Prostate gland (tissue), 2 donors: ENCODE measurements at regions not wholly inside any gene's neighbourhood (a gene's known extent, or its start where the extent isn't known, plus 50 kb on each side); places are given as distances from the start of the nearest gene placed in this dataset.

ENCODE experiments used
- DNase-seq: peaks from one replicate; pipeline ENCODE4 v3.0.0-alpha.2; 2019; ENCODE audit warnings: low spot score
- H3K27ac ChIP-seq, 2 donors: fragments of 200-600 bp; sonication (generic); 2 replicates each; pipeline ENCODE4 v1.5.1; 2017 to 2019
- H3K27me3 ChIP-seq: fragments of 200-600 bp; sonication (generic); replicated peaks from 2 replicates; pipeline ENCODE4 v1.5.1; 2019; ENCODE audit not compliant: insufficient read depth
- H3K36me3 ChIP-seq, 2 donors: fragments of 200-600 bp; sonication (generic); 1 replicate in 1 of 2; 2 replicates in 1 of 2; pipeline versions ENCODE4 v1.5.1 to v1.8.1; 2017 to 2019
- H3K4me1 ChIP-seq: fragments of 200-600 bp; sonication (generic); replicated peaks from 2 replicates; pipeline ENCODE4 v1.5.1; 2019
- H3K4me3 ChIP-seq, 2 donors: fragments of 200-600 bp; sonication (generic); 2 replicates each; pipeline ENCODE4 v1.5.1; 2017 to 2019
- H3K9me3 ChIP-seq: fragments of 200-600 bp; sonication (generic); 2 replicates; pipeline ENCODE4 v1.5.1; 2017
- POLR2A ChIP-seq: fragments of 450-650 bp; IDR thresholded peaks from one replicate; pipeline ENCODE4 v1.6.1; 2016; ENCODE audit warnings: antibody characterized with exemption, mild to moderate bottlenecking
- POLR2AphosphoS5 ChIP-seq: sonication (generic); formaldehyde crosslinking; IDR thresholded peaks from one replicate; pipeline ENCODE4 v1.6.1; 2017; ENCODE audit warnings: antibody characterized with exemption
- WGBS: methylation state at CpG from one replicate; pipeline ENCODE4 v1.1.5; 2018; 5-methylcytosine and 5-hydroxymethylcytosine counted together
- intact Hi-C: fragments of 100-400 bp; cut with DNase I; formaldehyde crosslinking; loops from one replicate; pipeline ENCODE4 v1.14.2; 2022
- TF ChIP-seq, protein P1 (sequence below), 4 experiments: fragments of 200-600 bp in 2 of 4; fragments of 450-650 bp in 2 of 4; sonication (generic) in 2 of 4; IDR thresholded peaks; 1 replicate in 3 of 4; 2 replicates in 1 of 4; pipeline ENCODE4 v1.5.1; 2016 to 2019; ENCODE audit warnings: antibody characterized with exemption in 4 of 4, mild to moderate bottlenecking in 2 of 4, moderate library complexity in 2 of 4

- no peaks in the 10 kb centered on the region for H3K4me1 ChIP-seq
These were observed 411.1 kb upstream of the LRATD1 start for GRCh38 chr2:14221466-14221865.

DNA sequence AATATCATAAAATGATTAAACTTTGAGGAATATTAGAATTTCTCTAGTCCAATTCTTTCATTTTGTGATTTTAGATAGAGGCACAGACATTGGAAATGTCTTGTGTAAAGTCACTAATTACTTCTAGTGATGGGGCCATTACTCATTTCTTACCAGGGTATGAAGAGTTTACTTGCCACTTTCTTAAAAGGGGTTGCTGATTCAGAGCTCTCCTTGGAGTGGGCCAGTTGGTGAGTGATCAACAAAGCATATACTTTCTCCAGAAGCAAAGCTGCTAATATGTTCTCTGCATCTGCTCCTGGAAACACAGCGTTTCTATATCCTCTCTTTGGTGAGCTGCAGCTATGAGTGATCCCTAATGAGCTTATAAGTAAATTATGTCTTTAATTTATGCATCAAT, 408.9 kb upstream of the LRATD1 start:
- no peaks in the 10 kb centered on the region for H3K9me3 ChIP-seq
- H3K27me3 ChIP-seq: no peaks in the 10 kb centered on the region
- intact Hi-C loops: no loop called here
- H3K36me3 ChIP-seq: no peaks in the 10 kb centered on the region
- no peak overlapping the region for H3K4me3 ChIP-seq
- TF ChIP-seq, protein P1, sequence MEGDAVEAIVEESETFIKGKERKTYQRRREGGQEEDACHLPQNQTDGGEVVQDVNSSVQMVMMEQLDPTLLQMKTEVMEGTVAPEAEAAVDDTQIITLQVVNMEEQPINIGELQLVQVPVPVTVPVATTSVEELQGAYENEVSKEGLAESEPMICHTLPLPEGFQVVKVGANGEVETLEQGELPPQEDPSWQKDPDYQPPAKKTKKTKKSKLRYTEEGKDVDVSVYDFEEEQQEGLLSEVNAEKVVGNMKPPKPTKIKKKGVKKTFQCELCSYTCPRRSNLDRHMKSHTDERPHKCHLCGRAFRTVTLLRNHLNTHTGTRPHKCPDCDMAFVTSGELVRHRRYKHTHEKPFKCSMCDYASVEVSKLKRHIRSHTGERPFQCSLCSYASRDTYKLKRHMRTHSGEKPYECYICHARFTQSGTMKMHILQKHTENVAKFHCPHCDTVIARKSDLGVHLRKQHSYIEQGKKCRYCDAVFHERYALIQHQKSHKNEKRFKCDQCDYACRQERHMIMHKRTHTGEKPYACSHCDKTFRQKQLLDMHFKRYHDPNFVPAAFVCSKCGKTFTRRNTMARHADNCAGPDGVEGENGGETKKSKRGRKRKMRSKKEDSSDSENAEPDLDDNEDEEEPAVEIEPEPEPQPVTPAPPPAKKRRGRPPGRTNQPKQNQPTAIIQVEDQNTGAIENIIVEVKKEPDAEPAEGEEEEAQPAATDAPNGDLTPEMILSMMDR (IDR thresholded peaks at IDR 0.05): no peak
- no peak for TF ChIP-seq POLR2A
- no peaks in the 10 kb centered on the region for H3K4me1 ChIP-seq
- no peak overlapping the region for H3K27ac ChIP-seq
- whole genome bisulfite sequencing: 96% methylated on average over 1 of the region's 1 CpG
- no peak for DNase-seq

More at GRCh38 chr2:14221466-14221865, 411.1 kb upstream of the LRATD1 start:
- WGBS: 63% methylated on average over 4 of the region's 4 CpGs
- intact Hi-C loops: no loop called here
- Histone ChIP-seq H3K4me3 (no peak overlapping the region), H3K27ac (no peak overlapping the region), H3K27me3 (no peaks in the 10 kb centered on the region), H3K36me3 (no peaks in the 10 kb centered on the region), H3K9me3 (no peaks in the 10 kb centered on the region)
- DNase-seq: no peak
- TF ChIP-seq, protein P1 (IDR thresholded peaks at IDR 0.05): no peak
- TF ChIP-seq POLR2A (no peak), POLR2AphosphoS5 (no peak)

- H3K27me3 ChIP-seq: no peaks in the 10 kb centered on the region
- intact Hi-C loops: no loop called here
- H3K36me3 ChIP-seq: no peaks in the 10 kb centered on the region
- TF ChIP-seq POLR2AphosphoS5: no peak
- TF ChIP-seq, protein P1 (IDR thresholded peaks at IDR 0.05): no peak
- no peaks in the 10 kb centered on the region for H3K4me1 ChIP-seq
- H3K9me3 ChIP-seq: no peaks in the 10 kb centered on the region
- no peak for DNase-seq
- H3K27ac ChIP-seq: no peak overlapping the region
- 61% methylated on average over 1 of the region's 1 CpG for WGBS
- H3K4me3 ChIP-seq: no peak overlapping the region
These were observed 401.1 kb upstream of the LRATD1 start for GRCh38 chr2:14231391-14231898.

- Histone ChIP-seq H3K36me3 (no peaks in the 10 kb centered on the region), H3K27ac (no peak overlapping the region), H3K4me1 (no peaks in the 10 kb centered on the region), H3K4me3 (no peak overlapping the region), H3K9me3 (no peaks in the 10 kb centered on the region), H3K27me3 (no peaks in the 10 kb centered on the region)
- 87% methylated on average over 4 of the region's 4 CpGs for WGBS
- DNase-seq: no peak
- intact Hi-C loops: no loop called here
- no peak for TF ChIP-seq POLR2A
- TF ChIP-seq, protein P1 (IDR thresholded peaks at IDR 0.05): no peak
- TF ChIP-seq POLR2AphosphoS5: no peak
These were observed 400.3 kb upstream of the LRATD1 start for GRCh38 chr2:14232217-14232616.

- no peak overlapping the region for H3K27ac ChIP-seq
- H3K9me3 ChIP-seq: no peaks in the 10 kb centered on the region
- H3K4me1 ChIP-seq: no peaks in the 10 kb centered on the region
- intact Hi-C loops: no loop called here
- H3K27me3 ChIP-seq: no peaks in the 10 kb centered on the region
- H3K36me3 ChIP-seq: no peaks in the 10 kb centered on the region
- H3K4me3 ChIP-seq: no peak overlapping the region
- TF ChIP-seq, protein P1 (IDR thresholded peaks at IDR 0.05): no peak
- TF ChIP-seq POLR2AphosphoS5 (no peak), POLR2A (no peak)
- DNase-seq: no peak
- WGBS: 71% methylated on average over 5 of the region's 5 CpGs
These were observed 397.6 kb upstream of the LRATD1 start for GRCh38 chr2:14234911-14235310.
